CD4-positive, alpha-beta T cell treated with Interleukin-17A for 1 hour (primary cell): ENCODE measurements at regions not wholly inside any gene's neighbourhood (a gene's known extent, or its start where the extent isn't known, plus 50 kb on each side); places are given as distances from the start of the nearest gene placed in this dataset.
"Not testable (repeated sequence)": the region's sequence is repeated elsewhere in the genome, so short reads cannot be mapped to it uniquely, and the experiment has no call there.

Experiments
- DNase-seq: peaks from one replicate; pipeline ENCODE4 v3.0.0-alpha.2; 2020

DNA sequence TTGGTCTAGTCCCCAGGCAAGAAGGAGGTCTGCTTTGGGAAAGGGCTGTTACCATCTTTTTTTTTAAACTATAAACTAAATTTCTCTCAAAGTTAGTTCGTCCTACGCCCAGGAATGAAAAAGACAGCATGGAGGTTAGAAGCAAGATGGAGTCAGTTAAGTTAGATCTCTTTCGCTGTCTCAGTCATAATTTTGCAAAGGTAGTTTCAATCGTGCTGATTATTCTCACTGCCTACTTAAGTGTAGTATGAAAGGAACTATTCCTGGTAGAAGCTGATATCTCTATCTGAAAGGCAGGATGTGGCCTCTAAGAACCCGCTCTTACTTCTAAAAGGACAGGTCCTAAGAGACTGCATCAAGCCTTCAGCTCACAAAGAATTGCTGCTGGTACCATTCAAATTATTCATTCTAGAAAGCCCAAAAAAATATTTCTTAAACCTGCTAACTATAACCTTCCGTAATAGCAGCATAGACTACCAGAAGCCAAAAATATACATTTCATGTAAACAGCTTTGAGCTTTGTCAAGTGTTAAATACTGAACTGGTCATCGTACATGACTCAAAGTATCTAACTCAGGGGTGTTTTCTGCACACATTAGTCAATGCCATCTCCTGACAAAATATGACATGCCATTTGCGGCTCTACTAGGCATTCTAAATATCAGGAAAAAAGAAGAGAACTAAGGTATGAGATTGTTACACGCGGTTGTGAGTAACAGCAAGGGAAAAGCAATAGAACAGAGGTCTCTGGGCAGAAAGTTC, 96.0 kb upstream of the CCDC80 start:
- DNase-seq: peak; percentile 19

DNA sequence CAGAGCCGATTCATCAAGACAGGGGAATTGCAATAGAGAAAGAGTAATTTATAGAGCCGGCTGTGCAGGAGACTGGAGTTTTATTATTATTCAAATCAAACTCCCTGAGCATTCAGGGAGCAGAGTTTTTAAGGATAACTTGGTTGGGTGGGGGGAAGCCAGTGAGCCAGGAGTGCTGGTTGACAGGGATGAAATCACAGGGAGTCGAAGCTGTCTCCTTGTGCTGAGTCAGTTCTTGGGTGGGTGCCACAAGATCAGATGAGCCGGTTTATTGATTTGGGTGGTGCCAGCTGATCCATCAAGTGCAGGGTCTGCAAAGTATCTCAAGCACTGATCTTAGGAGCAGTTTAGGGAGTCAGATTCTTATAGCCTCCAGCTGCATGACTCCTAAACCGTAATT, 95.4 kb upstream of the CCDC80 start:
- DNase-seq: no peak

DNA sequence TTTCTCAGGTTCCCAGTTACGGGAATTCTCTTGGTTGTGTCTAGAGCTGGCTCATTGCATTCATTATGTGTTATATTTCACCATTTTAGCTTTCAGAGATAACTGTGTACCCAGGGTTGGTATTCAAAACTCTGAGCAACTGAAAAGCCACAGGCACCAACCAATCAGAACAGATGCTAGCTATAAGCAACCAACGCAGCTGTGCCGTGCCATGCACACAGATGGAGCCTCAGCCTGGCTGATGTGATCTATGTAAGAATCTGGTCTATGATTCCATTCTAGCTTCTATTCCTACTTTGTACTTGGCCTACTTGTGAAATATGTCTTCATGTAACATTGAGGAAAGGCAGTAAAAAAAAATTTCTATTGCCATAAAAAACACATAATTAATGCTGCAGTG, 95.0 kb upstream of the CCDC80 start:
- no peak for DNase-seq

DNA sequence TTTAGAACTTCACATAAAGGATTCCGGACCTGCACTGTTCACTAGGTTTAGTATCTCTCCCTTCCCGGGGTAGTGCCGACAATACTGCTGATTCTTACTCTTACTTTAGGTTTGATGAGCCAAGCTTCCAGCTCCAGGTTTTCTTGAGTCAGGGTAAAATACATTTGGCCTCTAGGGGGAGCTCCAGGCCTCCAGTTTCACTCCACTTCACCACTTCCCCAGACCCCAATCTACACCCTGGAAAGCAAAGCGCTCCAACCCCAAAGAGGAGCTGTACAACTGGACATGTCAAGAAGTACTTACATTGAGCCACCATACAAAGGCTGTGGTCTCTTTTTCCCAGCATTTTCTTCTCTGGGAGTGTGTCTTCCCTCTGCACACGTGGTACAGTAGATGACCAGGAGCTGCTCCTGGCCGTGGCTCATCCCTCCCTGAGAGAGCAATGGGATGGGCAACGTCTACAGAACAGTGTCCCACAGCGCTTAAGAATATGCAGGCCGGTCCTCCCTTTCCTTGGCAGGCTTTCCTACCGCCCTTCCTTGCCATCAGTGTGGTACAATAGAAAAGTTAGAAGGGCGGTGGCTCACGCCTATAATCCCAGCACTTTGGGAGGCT, 93.9 kb upstream of the CCDC80 start:
- peak; percentile 76 for DNase-seq

DNA sequence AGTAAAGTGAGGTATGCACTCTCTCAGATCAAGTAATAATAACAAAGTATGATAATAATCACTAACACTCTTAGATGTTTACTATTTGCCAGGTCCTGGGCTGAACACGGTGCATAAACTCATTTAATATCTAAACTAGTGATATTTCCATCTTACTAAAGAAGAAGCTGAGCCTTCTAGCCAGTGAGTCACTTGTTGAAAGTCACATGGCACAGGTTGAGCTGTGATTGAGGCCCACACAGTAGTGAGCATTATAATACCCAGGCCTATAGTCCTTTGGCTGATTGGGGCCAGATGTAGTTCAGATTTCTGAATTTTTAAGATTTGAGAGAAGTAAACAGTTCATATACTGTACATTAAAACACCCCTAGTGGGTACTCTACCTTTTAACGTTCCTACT, 93.2 kb upstream of the CCDC80 start:
- DNase-seq: no peak

DNA sequence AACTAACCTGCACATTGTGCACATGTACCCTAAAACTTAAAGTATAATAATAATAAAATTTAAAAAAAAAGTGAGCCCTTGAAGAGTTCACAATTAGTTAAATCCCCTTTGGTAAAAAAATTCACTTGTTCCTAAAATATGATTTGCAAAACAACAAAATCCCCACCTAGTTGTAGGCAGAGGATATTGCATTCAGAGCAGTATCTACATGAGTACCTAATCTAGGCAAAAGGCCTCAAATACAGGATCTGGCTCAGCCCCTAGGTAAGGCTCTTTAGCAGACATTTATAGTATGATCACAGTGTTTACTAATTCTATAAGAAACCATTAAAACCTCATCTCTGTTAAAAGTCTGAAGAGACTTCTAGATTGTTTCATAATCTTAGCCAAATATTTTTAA, 89.3 kb upstream of the CCDC80 start:
- DNase-seq: no peak

DNA sequence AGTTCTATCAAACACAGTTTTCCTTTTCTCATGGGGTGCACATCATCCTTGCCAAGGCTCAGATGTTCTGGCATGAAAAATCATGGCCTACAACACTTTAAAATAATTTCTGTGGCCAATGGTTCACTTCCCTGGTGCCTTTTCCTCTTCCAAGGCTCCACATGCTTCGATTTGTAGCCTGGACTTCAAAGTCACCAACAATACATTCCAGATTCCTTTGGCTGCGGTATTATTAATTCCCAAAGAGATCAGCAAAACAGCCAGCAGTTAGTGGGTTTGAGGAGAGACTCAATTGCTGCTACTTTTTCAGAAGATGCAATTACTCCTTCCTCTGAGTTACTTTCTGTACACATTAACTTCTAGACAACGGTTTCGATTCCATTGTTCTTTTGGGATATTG, 80.3 kb upstream of the CCDC80 start:
- DNase-seq: no peak

DNA sequence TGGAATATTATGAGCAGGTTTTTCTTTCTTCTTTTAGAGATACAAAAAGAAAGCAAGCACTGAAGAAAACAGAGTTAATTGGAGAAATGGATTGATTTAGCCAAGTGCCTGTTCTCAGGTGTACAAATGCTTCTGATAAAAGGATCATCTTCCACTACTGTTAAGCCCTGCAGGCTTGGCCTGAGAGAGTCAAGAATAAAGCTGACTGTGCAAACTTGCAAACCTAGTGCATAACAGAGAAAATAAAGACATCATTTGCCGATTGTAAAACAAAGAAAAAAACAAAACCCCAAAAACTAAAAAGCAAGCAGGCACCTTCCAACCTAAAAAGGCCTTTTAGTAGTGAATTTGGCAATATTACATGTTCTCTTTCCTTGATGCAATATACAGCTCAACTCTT, 78.0 kb upstream of the CCDC80 start:
- no peak for DNase-seq

DNA sequence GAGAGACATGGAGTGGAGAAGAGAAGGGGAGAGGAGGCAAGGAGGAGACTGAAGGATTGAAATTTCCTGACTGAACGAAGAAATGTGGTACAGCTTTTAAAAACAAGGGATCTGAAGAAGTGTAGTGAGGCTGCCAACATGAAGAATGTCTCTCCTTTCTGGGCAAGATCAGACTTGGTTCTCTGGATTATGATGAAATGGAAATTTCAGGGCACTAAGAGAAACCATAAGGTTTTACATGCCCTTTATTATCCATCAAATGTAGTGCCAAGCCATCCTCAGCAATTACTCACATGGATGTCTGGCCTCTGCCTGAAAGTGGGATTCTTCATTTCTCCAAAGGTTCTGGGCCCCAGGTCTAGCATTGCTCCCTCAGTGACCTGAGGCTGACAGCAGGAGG, 77.6 kb upstream of the CCDC80 start:
- no peak for DNase-seq

DNA sequence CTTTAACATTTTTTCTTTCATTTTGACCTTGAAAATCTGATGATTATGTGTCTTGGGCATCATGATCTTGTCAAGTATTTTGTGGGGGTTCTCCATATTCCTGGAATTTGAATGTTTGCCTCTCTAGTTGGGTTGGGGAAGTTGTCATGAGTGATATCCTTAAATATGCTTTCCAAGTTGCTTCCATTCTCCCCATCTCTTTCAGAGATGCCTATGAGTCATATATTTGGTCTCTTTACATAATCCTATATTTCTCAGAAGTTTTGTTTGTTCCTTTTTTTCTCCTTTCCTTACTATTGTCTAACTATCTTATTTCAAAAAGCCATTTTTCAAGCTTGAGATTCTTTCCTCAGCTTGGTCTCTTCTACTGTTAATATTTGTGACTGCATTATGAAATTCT, 69.0 kb upstream of the CCDC80 start:
- no peak for DNase-seq

DNA sequence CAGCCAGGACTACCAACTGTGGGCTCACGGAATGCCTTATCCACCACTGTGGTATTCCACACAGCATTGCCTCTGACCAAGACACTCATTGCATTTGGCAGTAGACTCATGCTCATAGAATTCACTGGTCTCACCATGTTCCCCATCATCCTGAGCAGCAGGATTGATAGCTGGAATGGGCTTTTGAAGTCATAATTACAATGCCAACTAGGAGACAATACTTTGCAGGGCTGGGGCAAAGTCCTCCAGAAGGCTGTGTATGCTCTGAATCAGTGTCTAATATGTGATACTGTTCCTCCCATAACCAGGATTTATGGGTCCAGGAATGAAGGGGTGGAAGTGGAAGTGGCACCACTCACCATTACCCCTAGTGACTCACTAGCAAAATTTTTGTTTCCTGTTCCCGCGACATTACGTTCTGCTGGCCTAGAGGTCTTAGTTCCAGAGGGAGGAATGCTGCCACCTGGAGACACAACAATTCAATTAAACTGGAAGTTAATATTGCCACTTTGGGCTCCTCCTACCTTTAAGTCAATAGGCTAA, 58.6 kb upstream of the CCDC80 start:
- DNase-seq: no peak

DNA sequence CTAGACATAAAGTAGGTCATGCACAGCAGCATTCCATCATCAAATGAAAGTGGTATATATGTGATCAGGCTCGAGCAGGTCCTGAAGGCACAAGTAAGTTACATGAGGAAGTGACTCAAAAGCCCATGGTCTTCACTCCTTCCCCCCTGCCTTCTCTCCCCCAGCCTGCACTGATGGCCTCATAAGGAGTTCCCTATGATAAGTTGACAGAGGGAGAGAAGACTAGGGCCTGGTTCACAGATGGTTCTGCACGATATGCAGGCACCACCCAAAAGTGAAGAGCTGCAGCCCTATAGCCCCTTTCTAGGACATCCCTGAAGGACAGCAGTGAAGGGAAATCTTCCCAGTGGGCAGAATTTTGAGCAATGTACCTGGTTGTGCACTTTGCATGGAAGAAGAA, 57.5 kb upstream of the CCDC80 start:
- not testable (repeated sequence) for DNase-seq

DNA sequence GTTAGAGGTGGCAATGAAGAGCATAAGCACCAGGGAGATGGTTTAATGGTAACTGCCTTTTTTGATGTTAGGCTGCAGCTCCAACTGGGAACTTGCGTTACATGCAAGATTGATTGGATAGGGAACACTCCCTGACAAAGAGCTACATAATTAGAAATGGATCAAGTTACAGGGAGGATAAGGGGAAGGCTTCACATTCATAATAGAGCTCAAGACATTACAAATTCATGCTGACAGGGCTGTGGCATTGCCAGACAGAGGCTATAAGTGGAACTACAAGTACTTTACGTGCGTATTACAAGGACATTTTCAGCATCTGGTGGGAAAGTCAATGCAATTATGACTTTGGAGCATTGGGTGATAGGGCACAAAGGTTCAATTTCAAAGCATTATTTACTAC, 55.3 kb upstream of the CCDC80 start:
- DNase-seq: not testable (repeated sequence)

DNA sequence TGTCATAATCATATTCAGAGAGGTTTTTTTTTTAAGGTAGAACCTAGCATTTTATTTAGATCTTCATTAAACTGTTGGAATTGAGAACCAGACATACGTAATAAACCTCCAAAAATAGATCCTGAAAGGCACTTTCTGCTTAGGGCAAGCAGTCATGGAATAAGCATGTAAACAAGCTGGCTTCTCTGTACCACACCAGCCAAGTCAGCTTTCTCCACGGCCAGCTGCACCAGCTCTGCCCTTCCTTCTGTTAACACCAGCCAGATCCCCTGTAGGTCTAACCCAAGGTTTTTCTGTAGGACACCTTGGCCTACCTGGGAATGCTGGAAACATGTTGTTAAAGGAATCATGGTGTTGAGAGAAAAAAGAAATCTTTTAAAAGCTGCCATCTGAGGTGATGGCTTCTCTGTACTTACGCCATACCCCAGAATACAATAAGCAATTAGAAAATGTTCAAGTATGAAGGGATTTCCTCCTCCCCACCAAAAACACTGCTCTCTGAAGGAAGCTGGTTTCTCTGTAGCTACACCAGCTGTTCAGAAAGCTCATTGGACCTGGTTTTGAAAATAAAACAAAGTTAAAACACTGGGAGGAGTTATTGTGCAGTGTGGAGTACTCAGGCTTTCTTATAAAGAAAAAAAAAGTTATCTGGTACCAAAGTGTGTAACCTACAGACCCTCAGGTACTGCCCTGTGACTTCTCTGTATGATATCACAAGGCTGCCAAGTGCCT, 54.6 kb upstream of the CCDC80 start:
- not testable (repeated sequence) for DNase-seq

DNA sequence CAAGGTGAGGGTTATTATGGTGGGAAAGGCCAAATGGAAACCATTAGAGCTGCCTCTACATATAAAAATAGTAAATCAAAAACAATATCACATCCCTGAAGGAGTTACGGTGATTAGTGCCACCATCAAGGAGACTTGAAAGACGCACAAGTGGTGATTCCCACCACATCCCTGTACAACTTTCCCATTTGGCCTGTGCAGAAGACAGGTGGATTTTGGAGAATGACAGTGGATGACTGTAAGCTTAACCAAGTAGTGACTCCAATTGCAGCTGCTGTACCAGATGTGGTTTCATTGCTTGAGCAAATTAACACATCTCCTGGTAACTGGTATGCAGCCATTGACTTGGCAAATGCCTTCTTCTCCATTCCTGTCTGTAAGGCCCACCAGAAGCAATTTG, 54.0 kb upstream of the CCDC80 start:
- not testable (repeated sequence) for DNase-seq

DNA sequence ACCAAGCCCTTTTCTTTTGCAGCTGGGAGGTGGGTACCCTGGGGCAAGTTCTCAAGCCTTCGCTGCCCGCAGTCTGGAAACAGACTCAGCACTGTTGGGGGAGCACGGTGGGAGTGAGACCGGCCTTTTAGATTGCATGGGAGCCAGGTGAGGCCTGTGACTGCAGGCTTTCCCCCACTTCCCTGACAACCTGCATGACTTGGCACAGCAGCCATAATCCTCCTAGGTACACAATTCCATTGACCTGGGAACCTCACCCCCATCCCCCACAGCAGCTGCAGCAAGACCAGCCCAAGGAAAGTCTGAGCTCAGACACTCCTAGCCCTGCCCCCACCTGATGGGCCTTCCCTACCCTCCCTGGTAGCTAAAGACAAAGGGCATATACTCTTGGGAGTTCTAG, 52.2 kb upstream of the CCDC80 start:
- no peak for DNase-seq
